ENCODE measurements at regions not wholly inside any gene's neighbourhood (a gene's known extent, or its start where the extent isn't known, plus 50 kb on each side); places are given as distances from the start of the nearest gene placed in this dataset.

DNA sequence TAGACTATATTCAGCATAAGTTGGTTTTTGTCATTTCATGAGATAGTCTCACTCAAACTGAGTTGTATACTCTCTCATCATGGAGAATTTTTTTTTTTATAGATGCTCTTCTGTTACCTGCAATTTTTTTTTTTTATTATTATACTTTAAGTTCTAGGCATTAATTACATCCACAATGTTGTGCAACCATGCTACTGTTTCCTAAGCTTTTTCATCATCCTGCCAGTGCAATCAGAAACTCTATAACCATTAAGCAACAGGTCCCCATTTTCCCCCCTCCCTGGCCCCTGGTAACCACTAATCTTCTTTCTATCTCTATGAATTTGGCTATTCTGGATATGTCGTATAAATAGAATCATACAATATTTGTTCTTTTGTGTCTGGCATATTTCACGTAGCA is 321.6 kb downstream of the STIM2 start:
- no peaks in the 10 kb centered on the region for H3K4me1 ChIP-seq (ENCODE audit: control insufficient read depth in 1 of 2, insufficient read depth in 2 of 2, low read length in 2 of 2)
- H3K4me3 ChIP-seq (ENCODE audit: low read length in 2 of 2) = no peak overlapping the region
- WGBS, 2 donors = 89 to 94% methylated on average over 2 of the region's 2 CpGs
- ATAC-seq (ENCODE audit: low FRiP score) = no peak
- no peaks in the 10 kb centered on the region for H3K9me3 ChIP-seq (ENCODE audit: control insufficient read depth, low read length)
- no peak for DNase-seq
- intact Hi-C loops (cut with DNase I) = no loop called here
- H3K27me3 ChIP-seq (ENCODE audit: control insufficient read depth in 1 of 2, insufficient read depth in 2 of 2, low read length in 1 of 2) = no peaks in the 10 kb centered on the region
- no peak overlapping the region for H3K27ac ChIP-seq (ENCODE audit: low read depth in 1 of 2, low read length in 2 of 2)
- H3K36me3 ChIP-seq (ENCODE audit: control insufficient read depth in 1 of 2, insufficient read depth in 2 of 2, low read length in 1 of 2) = no peaks in the 10 kb centered on the region

DNA sequence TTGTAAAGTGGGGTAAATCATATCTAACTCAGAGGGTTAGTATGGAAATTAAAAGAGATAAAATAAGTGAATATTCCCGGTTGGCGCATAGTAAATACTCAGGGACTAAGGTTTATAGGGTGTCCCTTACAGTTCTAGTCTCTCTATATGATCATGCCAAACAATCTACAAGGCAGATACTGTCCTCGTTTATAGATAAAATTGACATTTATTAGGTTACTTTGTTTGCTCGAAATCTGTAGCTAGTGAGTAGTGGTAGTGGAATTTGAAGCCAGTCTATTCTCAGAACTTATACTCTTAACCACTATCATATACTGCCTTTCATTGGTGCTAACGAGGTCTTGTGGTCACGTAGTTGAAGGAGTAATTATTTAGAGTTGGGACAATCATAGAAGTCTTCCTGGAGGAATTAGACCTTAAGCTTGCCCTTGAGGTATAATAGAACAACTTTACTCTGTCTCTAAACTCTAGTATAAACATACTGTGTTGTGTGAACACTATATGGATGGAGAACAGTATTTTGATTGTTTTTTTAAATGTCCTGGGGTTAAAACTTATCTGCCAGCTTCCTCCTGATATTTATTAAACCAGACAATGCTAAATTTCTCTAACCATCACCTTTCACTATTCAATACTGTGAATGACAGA is 324.0 kb downstream of the STIM2 start:
- intact Hi-C loops (cut with DNase I) = no loop called here

DNA sequence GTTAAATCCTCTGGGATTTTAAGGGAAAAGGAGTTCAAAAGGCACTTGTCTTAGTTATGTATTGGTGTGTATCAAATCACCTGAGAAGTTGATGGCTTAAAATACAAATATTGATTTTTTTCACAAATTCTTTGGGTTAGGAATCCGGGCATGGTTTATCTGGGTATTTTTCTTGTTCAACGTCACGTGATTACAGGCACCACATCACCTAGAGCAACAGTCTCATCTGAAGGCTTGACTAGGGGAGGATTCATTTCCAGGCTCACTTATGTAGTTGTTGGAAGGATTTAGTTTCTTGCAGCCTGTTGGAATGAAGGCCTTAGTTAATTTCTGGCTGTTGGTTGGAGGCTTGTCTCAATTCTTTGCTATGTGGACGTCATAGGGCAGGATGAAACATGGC is 326.1 kb downstream of the STIM2 start:
- no peak overlapping the region for H3K4me3 ChIP-seq (ENCODE audit: low read length in 2 of 2)
- DNase-seq = no peak
- H3K27ac ChIP-seq (ENCODE audit: low read depth in 1 of 2, low read length in 2 of 2) = no peak overlapping the region
- 78 to 82% methylated on average over 4 of the region's 4 CpGs for WGBS, 2 donors
- no peaks in the 10 kb centered on the region for H3K27me3 ChIP-seq (ENCODE audit: control insufficient read depth in 1 of 2, insufficient read depth in 2 of 2, low read length in 1 of 2)
- intact Hi-C loops (cut with DNase I) = no loop called here
- H3K9me3 ChIP-seq (ENCODE audit: control insufficient read depth, low read length) = no peaks in the 10 kb centered on the region
- no peaks in the 10 kb centered on the region for H3K4me1 ChIP-seq (ENCODE audit: control insufficient read depth in 1 of 2, insufficient read depth in 2 of 2, low read length in 2 of 2)
- no peak for ATAC-seq (ENCODE audit: low FRiP score)
- H3K36me3 ChIP-seq (ENCODE audit: control insufficient read depth in 1 of 2, insufficient read depth in 2 of 2, low read length in 1 of 2) = no peaks in the 10 kb centered on the region

More for the DNA sequence above, 324.0 kb downstream of the STIM2 start:
- DNase-seq (no peak), ATAC-seq (ENCODE audit: low FRiP score) (no peak)
- no peak overlapping the region for H3K4me3 ChIP-seq (ENCODE audit: low read length in 2 of 2)
- no peaks in the 10 kb centered on the region for H3K4me1 ChIP-seq (ENCODE audit: control insufficient read depth in 1 of 2, insufficient read depth in 2 of 2, low read length in 2 of 2)
- H3K9me3 ChIP-seq (ENCODE audit: control insufficient read depth, low read length) = no peaks in the 10 kb centered on the region
- WGBS, 2 donors = 58 to 60% methylated on average over 6 of the region's 6 CpGs
- no peaks in the 10 kb centered on the region for H3K27me3 ChIP-seq (ENCODE audit: control insufficient read depth in 1 of 2, insufficient read depth in 2 of 2, low read length in 1 of 2)
- no peaks in the 10 kb centered on the region for H3K36me3 ChIP-seq (ENCODE audit: control insufficient read depth in 1 of 2, insufficient read depth in 2 of 2, low read length in 1 of 2)
- no peak overlapping the region for H3K27ac ChIP-seq (ENCODE audit: low read depth in 1 of 2, low read length in 2 of 2)

DNA sequence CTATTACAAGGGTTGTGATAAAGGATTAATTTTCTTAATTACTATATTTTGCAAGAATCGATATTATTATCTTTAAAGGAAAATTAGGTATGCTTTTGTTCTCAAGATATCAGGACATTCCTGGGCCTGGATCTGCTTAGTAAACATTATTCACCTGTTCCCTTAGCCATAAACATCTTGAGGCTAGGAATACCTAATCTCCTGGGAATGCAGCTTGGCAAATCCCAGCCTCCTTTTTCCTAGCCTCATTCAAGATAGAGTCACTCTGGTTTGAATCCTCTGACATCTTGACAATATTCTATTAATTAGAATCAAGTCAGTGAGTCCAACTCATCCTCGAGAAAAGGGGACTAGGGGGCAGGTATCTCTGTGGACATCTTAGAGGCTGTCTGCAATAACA is 327.1 kb downstream of the STIM2 start:
- intact Hi-C loops (cut with DNase I) = no loop called here
- H3K9me3 ChIP-seq (ENCODE audit: control insufficient read depth, low read length) = no peaks in the 10 kb centered on the region
- H3K36me3 ChIP-seq (ENCODE audit: control insufficient read depth in 1 of 2, insufficient read depth in 2 of 2, low read length in 1 of 2) = no peaks in the 10 kb centered on the region
- ATAC-seq (ENCODE audit: low FRiP score) (no peak), DNase-seq (no peak)
- H3K4me3 ChIP-seq (ENCODE audit: low read length in 2 of 2) = no peak overlapping the region
- no peak overlapping the region for H3K27ac ChIP-seq (ENCODE audit: low read depth in 1 of 2, low read length in 2 of 2)
- 84 to 87% methylated on average over 2 of the region's 2 CpGs for WGBS, 2 donors
- H3K27me3 ChIP-seq (ENCODE audit: control insufficient read depth in 1 of 2, insufficient read depth in 2 of 2, low read length in 1 of 2) = no peaks in the 10 kb centered on the region
- no peaks in the 10 kb centered on the region for H3K4me1 ChIP-seq (ENCODE audit: control insufficient read depth in 1 of 2, insufficient read depth in 2 of 2, low read length in 2 of 2)

DNA sequence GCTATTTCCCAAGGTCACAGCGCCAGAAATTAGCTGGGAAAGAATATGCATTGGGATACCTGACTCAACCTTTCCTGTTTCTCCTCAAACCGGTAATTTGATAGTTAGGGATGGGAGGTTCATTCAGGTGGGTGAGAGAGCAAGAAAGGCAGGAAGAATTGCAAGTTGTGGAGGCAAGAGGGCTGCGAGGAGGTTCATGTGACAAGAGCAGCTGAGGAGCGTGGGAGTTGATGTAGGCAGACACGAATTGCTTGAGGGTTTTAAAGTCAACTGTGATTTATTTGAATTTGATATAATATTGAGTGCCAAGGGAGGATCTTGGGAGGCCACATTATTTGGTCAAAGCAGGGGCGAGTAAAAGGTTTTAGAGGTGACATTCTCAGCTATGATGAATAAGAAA is 329.0 kb downstream of the STIM2 start:
- Histone ChIP-seq H3K27ac (ENCODE audit: low read depth in 1 of 2, low read length in 2 of 2) (no peak overlapping the region), H3K9me3 (ENCODE audit: control insufficient read depth, low read length) (no peaks in the 10 kb centered on the region), H3K27me3 (ENCODE audit: control insufficient read depth in 1 of 2, insufficient read depth in 2 of 2, low read length in 1 of 2) (no peaks in the 10 kb centered on the region), H3K36me3 (ENCODE audit: control insufficient read depth in 1 of 2, insufficient read depth in 2 of 2, low read length in 1 of 2) (no peaks in the 10 kb centered on the region), H3K4me1 (ENCODE audit: control insufficient read depth in 1 of 2, insufficient read depth in 2 of 2, low read length in 2 of 2) (no peaks in the 10 kb centered on the region), H3K4me3 (ENCODE audit: low read length in 2 of 2) (no peak overlapping the region)
- 69 to 77% methylated on average over 6 of the region's 6 CpGs for WGBS, 2 donors
- intact Hi-C loops (cut with DNase I) = no loop called here
- ATAC-seq (ENCODE audit: low FRiP score) (no peak), DNase-seq (no peak)

DNA sequence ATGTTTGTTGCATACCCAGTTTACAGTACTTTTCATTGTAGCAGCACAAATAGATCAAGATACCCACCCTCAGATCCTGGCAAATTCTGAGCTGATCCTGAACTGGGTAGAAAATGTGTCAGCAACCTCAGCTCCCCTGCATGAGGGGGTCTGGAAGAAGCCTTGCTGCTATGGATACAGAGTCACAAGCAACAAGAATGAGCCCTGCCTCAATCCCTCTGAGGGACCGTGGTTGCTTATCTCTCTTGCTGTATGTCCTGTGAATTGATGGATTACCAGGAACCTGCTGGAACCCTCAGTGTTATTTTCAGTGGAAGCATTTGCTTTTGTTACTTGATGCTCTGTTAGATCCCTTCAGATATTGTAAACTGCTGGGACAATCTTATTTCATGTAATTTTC is 331.0 kb downstream of the STIM2 start:
- Histone ChIP-seq H3K36me3 (ENCODE audit: control insufficient read depth in 1 of 2, insufficient read depth in 2 of 2, low read length in 1 of 2) (no peaks in the 10 kb centered on the region), H3K27me3 (ENCODE audit: control insufficient read depth in 1 of 2, insufficient read depth in 2 of 2, low read length in 1 of 2) (no peaks in the 10 kb centered on the region), H3K4me1 (ENCODE audit: control insufficient read depth in 1 of 2, insufficient read depth in 2 of 2, low read length in 2 of 2) (no peaks in the 10 kb centered on the region), H3K9me3 (ENCODE audit: control insufficient read depth, low read length) (no peaks in the 10 kb centered on the region), H3K27ac (ENCODE audit: low read depth in 1 of 2, low read length in 2 of 2) (no peak overlapping the region), H3K4me3 (ENCODE audit: low read length in 2 of 2) (no peak overlapping the region)
- 52 to 61% methylated on average over 1 of the region's 1 CpG for WGBS, 2 donors
- DNase-seq (no peak), ATAC-seq (ENCODE audit: low FRiP score) (no peak)
- intact Hi-C loops (cut with DNase I) = no loop called here

DNA sequence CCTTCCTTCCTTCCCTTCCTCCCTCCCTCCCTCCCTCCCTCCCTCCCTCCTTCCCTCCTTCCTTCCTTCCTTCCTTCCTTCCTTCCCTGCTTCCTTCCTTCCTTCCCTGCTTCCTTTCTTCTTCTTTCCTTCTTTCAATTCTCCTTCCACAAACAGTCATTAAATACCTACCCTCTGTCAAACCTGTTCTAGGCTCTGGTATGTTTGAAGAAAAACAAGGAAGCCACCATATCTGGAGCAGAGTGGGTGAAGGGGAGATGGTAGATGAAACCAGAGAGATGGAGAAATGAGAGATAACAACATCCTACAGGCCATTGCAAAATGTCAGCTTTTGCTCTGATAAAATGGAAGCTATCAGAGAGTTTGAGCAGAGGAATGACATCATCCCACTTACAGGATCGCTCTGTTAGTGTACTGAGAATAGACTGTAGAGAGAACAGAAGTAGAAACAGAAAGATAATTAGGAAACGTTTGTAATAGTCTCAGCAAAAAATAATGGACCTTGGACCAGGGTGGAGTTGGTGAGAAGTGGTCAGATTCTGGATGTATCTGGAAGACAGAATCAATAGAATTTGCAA is 334.0 kb downstream of the STIM2 start:
- H3K27me3 ChIP-seq (ENCODE audit: control insufficient read depth in 1 of 2, insufficient read depth in 2 of 2, low read length in 1 of 2) = no peaks in the 10 kb centered on the region
- H3K27ac ChIP-seq (ENCODE audit: low read depth in 1 of 2, low read length in 2 of 2) = no peak overlapping the region
- no peak overlapping the region for H3K4me3 ChIP-seq (ENCODE audit: low read length in 2 of 2)
- no peak for ATAC-seq (ENCODE audit: low FRiP score)
- WGBS, 2 donors = 51 to 56% methylated on average over 2 of the region's 2 CpGs
- no peaks in the 10 kb centered on the region for H3K9me3 ChIP-seq (ENCODE audit: control insufficient read depth, low read length)
- H3K4me1 ChIP-seq (ENCODE audit: control insufficient read depth in 1 of 2, insufficient read depth in 2 of 2, low read length in 2 of 2) = no peaks in the 10 kb centered on the region
- no peaks in the 10 kb centered on the region for H3K36me3 ChIP-seq (ENCODE audit: control insufficient read depth in 1 of 2, insufficient read depth in 2 of 2, low read length in 1 of 2)
- DNase-seq = no peak
- intact Hi-C loops (cut with DNase I) = no loop called here

DNA sequence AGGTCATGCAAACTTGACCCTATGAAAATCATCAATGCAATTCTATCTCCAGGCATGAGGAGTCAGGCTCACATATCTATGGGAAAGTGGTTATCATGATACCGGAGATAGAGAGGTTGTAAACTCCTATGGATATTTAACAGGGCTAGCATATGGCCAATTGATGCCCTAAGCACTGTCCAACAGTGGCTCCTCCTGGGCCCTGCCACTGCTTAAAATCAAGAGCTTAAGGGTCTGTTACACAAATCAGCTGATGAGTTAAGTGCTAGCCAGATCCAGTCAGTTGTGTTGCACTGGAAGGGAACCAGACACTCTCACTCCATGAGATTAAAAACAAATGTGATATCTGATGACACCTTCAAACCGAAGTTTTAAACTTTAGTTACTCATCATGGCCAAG is 337.6 kb downstream of the STIM2 start:
- H3K4me1 ChIP-seq (ENCODE audit: control insufficient read depth in 1 of 2, insufficient read depth in 2 of 2, low read length in 2 of 2) = peaks cover 0 to 2% of the 10 kb centered on the region in 2 donors
- H3K4me3 ChIP-seq (ENCODE audit: low read length in 2 of 2) = no peak overlapping the region
- ATAC-seq (ENCODE audit: low FRiP score) (no peak), DNase-seq (no peak)
- no peak overlapping the region for H3K27ac ChIP-seq (ENCODE audit: low read depth in 1 of 2, low read length in 2 of 2)
- H3K27me3 ChIP-seq (ENCODE audit: control insufficient read depth in 1 of 2, insufficient read depth in 2 of 2, low read length in 1 of 2) = no peaks in the 10 kb centered on the region
- WGBS, 2 donors = 45 to 46% methylated on average over 2 of the region's 2 CpGs
- no peaks in the 10 kb centered on the region for H3K9me3 ChIP-seq (ENCODE audit: control insufficient read depth, low read length)
- intact Hi-C loops (cut with DNase I) = no loop called here
- H3K36me3 ChIP-seq (ENCODE audit: control insufficient read depth in 1 of 2, insufficient read depth in 2 of 2, low read length in 1 of 2) = no peaks in the 10 kb centered on the region

DNA sequence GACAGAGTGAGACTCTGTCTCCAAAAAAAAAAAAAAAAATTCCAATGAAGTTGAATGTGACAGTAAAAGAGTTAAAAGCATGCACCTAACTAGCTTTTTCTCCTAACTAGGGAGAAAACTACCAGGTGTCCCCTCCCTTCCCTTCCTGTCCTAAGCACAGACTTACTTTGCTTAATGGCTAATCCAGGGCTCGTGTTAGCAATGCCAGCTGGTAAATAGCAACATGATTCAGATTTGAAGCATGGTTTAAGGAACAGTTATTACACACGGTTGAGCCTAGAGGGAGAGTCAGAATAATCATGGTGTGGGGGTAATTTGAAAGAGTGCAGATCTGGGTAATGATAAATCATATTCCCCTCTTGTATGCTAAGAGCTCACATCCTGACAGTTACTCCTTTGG is 338.3 kb downstream of the STIM2 start:
- H3K9me3 ChIP-seq (ENCODE audit: control insufficient read depth, low read length) = no peaks in the 10 kb centered on the region
- ATAC-seq (ENCODE audit: low FRiP score) = no peak
- peaks cover 0 to 2% of the 10 kb centered on the region in 2 donors for H3K4me1 ChIP-seq (ENCODE audit: control insufficient read depth in 1 of 2, insufficient read depth in 2 of 2, low read length in 2 of 2)
- H3K27ac ChIP-seq (ENCODE audit: low read depth in 1 of 2, low read length in 2 of 2) = no peak overlapping the region
- DNase-seq = no peak
- WGBS, 2 donors = 57 to 62% methylated on average over 2 of the region's 2 CpGs
- intact Hi-C loops (cut with DNase I) = no loop called here
- no peaks in the 10 kb centered on the region for H3K36me3 ChIP-seq (ENCODE audit: control insufficient read depth in 1 of 2, insufficient read depth in 2 of 2, low read length in 1 of 2)
- no peaks in the 10 kb centered on the region for H3K27me3 ChIP-seq (ENCODE audit: control insufficient read depth in 1 of 2, insufficient read depth in 2 of 2, low read length in 1 of 2)
- no peak overlapping the region for H3K4me3 ChIP-seq (ENCODE audit: low read length in 2 of 2)
